ENCODE measurements at regions not wholly inside any gene's neighbourhood (a gene's known extent, or its start where the extent isn't known, plus 50 kb on each side); places are given as distances from the start of the nearest gene placed in this dataset.

- no peak for TF ChIP-seq POLR2AphosphoS5 (IDR thresholded peaks at IDR 0.05; ENCODE audit: low read depth, low read length)
- TF ChIP-seq CEBPB (IDR thresholded peaks at IDR 0.05; ENCODE audit: low read depth), result no peak
- TF ChIP-seq SP1 (IDR thresholded peaks at IDR 0.05; ENCODE audit: low read depth), result no peak
- no peak for TF ChIP-seq EZH2 (IDR thresholded peaks at IDR 0.05)
- no peak for TF ChIP-seq EZH2phosphoT487 (IDR thresholded peaks at IDR 0.05; ENCODE audit: borderline replicate concordance)
- TF ChIP-seq ELF1 (IDR thresholded peaks at IDR 0.05; ENCODE audit: borderline replicate concordance, low read depth), result no peak
- no peak for TF ChIP-seq EGR1 (IDR thresholded peaks at IDR 0.05; ENCODE audit: low read depth)
- TF ChIP-seq ATF3 (IDR thresholded peaks at IDR 0.05), result no peak
- DNase-seq (ENCODE audit: low read depth, low spot score) (no peak), ATAC-seq (no peak)
- Histone ChIP-seq H3K4me1 (ENCODE audit: control insufficient read depth in 1 of 2, insufficient read depth in 2 of 2, low read length in 2 of 2) (no peaks in the 10 kb centered on the region), H3K4me2 (ENCODE audit: low read length) (no peak overlapping the region), H3K4me3 (replicated peaks in 1 of 2; ENCODE audit: low read depth in 1 of 2, low read length in 2 of 2) (no peak overlapping the region), H3K36me3 (ENCODE audit: control insufficient read depth in 1 of 2, insufficient read depth in 2 of 2, low read length in 2 of 2) (no peaks in the 10 kb centered on the region), H3K9ac (ENCODE audit: low read length) (no peak overlapping the region), H3K79me2 (ENCODE audit: insufficient read depth, low read length) (no peaks in the 10 kb centered on the region), H3K27me3 (ENCODE audit: insufficient read depth, low read length) (no peaks in the 10 kb centered on the region), H3K27ac (ENCODE audit: low read depth, low read length) (no peak overlapping the region), H2AFZ (ENCODE audit: low read depth, low read length, poor library complexity, severe bottlenecking) (no peak overlapping the region), H4K20me1 (ENCODE audit: insufficient read depth) (no peaks in the 10 kb centered on the region), H3K9me3 (ENCODE audit: control insufficient read depth in 1 of 2, insufficient read depth in 1 of 2, low read depth in 1 of 2, low read length in 2 of 2) (no peaks in the 10 kb centered on the region), H3K9me2 (ENCODE audit: insufficient read depth) (no peaks in the 10 kb centered on the region)
- ChIA-PET POLR2A (no interaction called here), RAD21 (ENCODE audit: low non-redundant PET in 1 of 2, low total read pairs in 2 of 2, uncharacterized antibody in 2 of 2, unreplicated experiment in 2 of 2) (interaction anchor here in 1 of 2 experiments (0.6 kb wide), 1 partner anchor 473 kb away, joined by 3 read pairs; no protein-coding TSS in a partner anchor), CTCF (no interaction called here)
- no TSS peak for BruUV-seq (replicated peaks)
- intact Hi-C loops (cut with micrococcal nuclease), result no loop called here
Observed at GRCh38 chr6:907928-908327, 215.0 kb upstream of the EXOC2 start.

GRCh38 chr6:906920-907319, 214.0 kb upstream of the EXOC2 start:
- no TSS peak for BruUV-seq (replicated peaks)
- Histone ChIP-seq H4K20me1 (ENCODE audit: insufficient read depth) (no peaks in the 10 kb centered on the region), H3K4me1 (ENCODE audit: control insufficient read depth in 1 of 2, insufficient read depth in 2 of 2, low read length in 2 of 2) (no peaks in the 10 kb centered on the region), H3K9me2 (ENCODE audit: insufficient read depth) (no peaks in the 10 kb centered on the region), H3K9me3 (ENCODE audit: control insufficient read depth in 1 of 2, insufficient read depth in 1 of 2, low read depth in 1 of 2, low read length in 2 of 2) (no peaks in the 10 kb centered on the region), H3K27ac (ENCODE audit: low read depth, low read length) (no peak overlapping the region), H3K4me2 (ENCODE audit: low read length) (no peak overlapping the region), H2AFZ (ENCODE audit: low read depth, low read length, poor library complexity, severe bottlenecking) (no peak overlapping the region), H3K9ac (ENCODE audit: low read length) (no peak overlapping the region), H3K36me3 (ENCODE audit: control insufficient read depth in 1 of 2, insufficient read depth in 2 of 2, low read length in 2 of 2) (no peaks in the 10 kb centered on the region), H3K4me3 (replicated peaks in 1 of 2; ENCODE audit: low read depth in 1 of 2, low read length in 2 of 2) (no peak overlapping the region), H3K79me2 (ENCODE audit: insufficient read depth, low read length) (no peaks in the 10 kb centered on the region), H3K27me3 (ENCODE audit: insufficient read depth, low read length) (no peaks in the 10 kb centered on the region)
- TF ChIP-seq SRF (IDR thresholded peaks at IDR 0.05; ENCODE audit: low read depth) (no peak), EGR1 (IDR thresholded peaks at IDR 0.05; ENCODE audit: low read depth) (no peak), EZH2phosphoT487 (IDR thresholded peaks at IDR 0.05; ENCODE audit: borderline replicate concordance) (no peak), ELF1 (IDR thresholded peaks at IDR 0.05; ENCODE audit: borderline replicate concordance, low read depth) (no peak)
- RAD21 ChIA-PET (ENCODE audit: low non-redundant PET in 1 of 2, low total read pairs in 2 of 2, uncharacterized antibody in 2 of 2, unreplicated experiment in 2 of 2), result no interaction called here
- POLR2A ChIA-PET, result no interaction called here
- no peak for ATAC-seq
- CTCF ChIA-PET, result no interaction called here
- no peak for DNase-seq (ENCODE audit: low read depth, low spot score)
- intact Hi-C loops (cut with micrococcal nuclease), result no loop called here
